IPS-NIHi7 (cell line): ENCODE measurements at regions not wholly inside any gene's neighbourhood (a gene's known extent, or its start where the extent isn't known, plus 50 kb on each side); places are given as distances from the start of the nearest gene placed in this dataset.
A peak's percentile ranks its signal among the peaks of the same experiment; 100 is the strongest.

Source experiments
- DNase-seq: peaks from one replicate; pipeline ENCODE4 v3.0.0; 2012; ENCODE audit warnings: mixed read lengths; ENCODE audit errors: extremely low spot score

DNA sequence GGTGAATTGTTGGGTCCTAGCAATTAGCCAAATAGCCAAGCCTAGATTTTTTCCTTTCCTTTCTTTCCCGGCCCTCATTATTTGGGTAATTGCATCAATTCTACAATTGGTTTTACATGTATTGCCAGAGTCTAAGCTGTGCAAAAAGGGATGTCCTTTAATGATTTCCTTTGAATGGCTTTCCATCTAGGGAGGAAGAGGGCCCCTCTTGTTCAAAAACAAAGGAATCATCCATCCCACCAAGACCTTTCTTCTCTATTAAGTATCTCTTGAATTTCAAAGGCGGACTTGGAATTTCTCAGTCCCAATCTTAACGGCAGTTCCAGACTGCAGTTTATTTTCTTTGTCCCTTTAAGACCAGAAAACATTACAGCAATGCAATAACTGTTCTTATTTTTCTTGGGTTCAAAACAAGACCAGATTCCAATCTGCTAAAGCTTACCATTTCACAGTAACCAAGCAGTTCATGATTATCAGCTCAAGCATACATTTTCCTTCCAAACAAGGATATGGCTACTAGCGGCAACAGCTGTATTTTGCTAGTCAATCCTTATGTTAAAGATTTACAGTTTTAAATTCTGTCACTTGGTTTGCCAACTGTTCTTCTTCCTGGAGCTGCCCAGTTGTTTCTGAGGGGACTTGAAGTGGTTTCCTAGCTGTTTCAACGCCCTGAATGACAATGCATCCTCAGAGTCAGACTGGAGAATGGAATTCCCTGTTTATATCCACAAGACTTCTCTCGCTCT, 91.4 kb upstream of the LRIG1 start:
- no peak for DNase-seq

DNA sequence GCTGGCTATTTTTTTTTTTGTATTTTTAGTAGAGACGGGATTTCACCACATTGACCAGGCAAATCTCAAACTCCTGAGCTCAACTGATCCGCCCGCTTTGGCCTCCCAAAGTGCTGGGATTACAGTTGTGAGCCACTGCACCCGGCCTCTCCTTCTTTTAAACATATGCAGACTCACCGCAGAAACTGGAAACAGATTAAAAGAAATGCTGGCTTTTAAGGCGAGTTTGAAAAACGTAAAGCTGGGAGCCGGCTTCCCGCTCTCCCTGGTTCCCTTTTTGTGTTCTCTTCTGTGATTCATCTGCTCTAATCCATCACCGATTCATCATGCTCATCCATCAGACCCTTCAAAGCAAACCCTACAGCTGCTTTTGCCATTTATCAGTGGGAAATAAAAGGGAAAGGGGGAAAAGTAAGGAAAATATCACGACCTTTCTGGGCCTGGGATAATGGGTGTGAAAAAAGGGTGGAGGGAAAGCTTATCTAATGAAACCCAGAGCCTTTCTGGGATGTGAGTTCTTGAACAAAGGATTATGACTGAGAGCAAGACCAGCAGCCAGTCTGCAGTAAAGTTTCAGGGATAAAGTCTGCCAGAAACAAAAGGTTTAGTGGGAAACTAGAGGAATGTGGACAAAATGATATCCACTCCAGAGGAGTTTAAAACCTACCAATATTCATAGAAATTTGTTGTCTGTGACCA, 92.3 kb upstream of the LRIG1 start:
- no peak for DNase-seq

DNA sequence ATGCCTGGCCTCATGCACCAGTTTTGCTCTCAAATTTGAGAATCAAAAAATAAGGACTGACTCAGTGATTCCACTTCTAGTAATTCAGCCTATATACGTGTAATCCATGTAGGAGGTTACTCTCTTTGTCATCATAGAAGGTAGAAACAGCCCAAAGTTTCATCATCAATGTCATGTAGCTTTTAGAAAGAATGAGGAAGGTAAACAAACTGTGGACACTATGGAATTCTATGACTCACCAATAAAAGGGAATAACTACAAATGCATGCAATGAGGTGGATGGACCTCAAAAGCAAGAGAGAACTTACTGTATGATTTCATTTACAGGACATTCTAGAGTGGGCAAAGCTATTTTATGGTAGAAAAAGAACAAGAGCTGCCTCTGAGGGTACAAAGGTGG, 93.2 kb upstream of the LRIG1 start:
- DNase-seq: no peak

DNA sequence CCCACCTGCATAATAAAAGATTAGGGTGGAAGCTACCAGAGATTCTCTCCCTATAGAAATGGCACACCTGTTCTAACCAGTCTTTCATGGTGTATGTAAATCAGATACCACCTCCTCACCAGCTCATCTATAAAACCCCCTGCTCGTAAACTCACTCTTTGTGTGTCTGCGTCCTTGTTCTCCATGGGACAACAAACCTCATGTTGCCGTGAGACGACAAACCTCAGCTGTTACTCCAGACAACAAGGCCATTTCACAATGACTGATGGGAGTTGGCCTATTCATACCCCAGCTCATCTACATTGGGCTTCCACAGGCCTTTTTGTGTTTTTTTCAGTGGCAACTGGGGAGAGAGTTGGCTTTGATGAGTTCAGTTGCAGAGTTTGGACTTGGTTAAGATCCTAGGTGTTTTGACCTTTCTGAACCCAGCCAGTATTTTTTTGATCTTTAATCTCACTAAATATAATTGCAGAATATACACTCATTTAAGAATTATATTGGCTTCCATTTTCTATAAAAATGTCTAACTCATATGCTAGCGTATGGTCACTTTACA, 96.6 kb upstream of the LRIG1 start:
- no peak for DNase-seq

DNA sequence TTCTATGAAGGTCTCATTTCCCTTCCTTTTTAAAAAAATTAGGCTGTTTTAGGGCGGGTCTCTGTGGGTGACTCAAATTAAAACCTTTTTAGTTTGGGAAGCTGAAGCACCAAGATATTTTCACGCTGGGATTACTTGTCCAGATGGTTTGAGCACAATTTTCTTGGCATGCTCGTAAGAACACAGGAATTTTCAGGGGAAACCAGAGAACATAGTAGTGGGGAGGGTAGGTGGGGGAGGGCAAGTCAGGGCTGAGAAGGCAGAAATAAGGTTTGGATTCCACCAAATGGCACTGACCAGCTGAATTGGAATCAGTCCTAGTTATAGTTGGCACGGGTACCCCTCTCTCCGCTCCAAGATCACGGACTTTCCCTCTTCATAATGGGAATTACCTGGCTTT, 97.3 kb upstream of the LRIG1 start:
- no peak for DNase-seq

DNA sequence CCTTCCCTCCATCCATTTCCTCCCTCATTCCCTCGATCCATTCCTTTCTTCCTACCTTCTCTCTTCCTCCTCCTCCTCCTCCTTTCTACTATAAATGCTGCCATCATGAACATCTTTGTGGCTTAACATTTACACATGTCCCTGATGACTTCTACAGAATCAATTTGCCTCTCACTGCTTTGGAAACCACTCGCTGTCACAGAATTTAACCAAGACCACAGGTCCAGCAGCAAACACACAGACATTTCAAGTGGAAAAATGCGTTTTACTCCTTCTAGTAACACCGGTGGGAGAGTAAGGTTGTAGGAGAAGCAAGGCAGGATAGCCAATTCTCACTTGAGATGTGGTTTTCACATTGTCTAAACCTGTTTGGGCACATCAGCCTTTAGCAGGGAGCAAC, 101.4 kb upstream of the LRIG1 start:
- no peak for DNase-seq

DNA sequence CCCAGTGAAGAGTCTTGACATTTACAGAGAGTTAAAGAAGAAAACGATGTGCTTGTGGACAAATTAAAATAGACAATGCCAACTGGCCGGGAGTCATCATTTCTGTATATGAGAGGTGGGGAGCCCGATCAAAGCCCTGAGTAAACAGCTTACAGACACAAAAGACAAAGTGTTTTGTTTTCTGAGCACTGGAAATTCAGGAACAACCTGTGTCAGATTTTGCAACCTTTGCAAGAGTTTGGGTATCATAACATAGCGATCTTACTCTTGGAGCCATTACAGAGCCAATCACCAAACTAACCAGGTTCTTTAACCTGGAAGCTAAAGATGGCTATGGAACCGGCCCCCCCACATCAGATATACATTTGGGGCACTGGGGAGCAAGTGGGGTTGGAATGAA, 101.9 kb upstream of the LRIG1 start:
- no peak for DNase-seq

DNA sequence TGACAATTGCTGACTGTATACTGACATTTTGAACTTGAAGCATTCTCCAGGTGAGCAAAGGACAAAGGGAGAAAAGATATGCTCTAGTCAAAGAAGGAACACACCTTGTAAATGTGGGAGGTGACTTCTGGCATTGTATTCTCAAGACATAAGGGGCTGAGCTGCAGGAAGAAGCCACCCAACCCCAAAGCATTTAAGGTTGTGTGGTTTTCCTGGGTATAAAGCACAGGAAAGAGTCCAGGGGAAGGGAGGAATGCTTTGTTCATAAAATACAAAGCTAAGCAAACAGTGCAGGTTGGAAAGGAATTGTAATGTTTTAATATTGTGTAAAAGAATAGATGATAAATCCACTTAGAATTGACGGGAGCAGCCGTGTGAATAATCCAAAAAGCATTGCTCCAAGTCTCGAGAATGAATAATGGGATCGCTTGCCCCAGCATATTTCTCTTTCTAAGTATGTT, 102.4 kb upstream of the LRIG1 start:
- no peak for DNase-seq

DNA sequence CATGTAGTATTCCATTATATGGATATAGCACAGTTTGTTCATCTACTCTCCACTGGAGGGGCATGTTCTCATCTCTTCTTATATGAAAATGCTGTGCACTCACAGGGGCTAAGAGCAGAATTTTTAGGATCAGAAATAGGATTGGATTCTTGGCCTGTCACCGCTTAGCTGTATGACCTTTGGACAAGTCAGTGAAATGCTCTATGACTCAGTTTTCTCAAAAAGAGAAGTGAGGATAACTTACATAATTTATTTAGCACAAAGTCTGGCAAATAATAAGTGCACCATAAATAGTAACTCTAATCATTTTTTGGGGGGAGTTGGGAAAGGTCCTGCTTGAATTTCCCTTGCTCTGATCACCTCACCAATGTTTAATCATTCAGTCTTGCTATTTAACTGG, 103.7 kb upstream of the LRIG1 start:
- DNase-seq: no peak

DNA sequence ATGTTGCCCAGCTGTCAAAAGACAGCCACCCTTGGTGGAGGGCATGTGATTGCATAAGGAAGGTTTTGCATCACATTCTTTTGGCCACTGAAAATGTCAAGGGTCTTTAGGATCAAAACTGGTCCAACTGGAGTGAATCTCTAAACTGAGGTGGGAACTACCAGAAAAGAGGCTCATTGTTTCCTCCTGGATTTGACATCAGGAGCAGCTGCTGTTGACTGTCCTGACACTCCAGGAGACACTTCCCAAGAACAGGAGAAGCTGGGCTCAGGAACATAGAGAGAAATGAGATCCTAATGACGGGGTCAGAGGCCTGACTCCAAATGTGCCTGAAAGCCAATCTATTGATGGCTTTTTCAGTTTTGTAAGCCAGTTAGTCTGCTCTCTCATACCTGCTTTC, 105.3 kb upstream of the LRIG1 start:
- DNase-seq: no peak

DNA sequence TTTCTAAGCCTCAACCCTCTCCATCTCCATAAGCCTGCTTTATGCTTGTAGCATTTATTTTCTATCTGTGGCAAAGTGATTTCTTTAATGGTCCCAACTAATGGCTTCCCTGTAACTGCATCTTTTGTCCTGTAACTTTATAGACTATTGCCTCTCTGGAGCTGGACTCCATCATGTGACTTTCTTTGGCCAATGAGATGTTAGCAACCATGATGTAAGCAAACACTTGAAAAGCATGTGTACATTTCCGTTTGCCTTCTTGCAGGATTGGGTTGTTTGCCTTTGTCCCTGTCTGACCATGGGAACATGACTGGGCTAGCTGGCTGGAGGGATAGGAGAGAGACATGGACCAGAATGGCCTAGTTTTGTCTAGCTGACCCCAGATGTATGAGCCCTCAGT, 106.0 kb upstream of the LRIG1 start:
- no peak for DNase-seq

DNA sequence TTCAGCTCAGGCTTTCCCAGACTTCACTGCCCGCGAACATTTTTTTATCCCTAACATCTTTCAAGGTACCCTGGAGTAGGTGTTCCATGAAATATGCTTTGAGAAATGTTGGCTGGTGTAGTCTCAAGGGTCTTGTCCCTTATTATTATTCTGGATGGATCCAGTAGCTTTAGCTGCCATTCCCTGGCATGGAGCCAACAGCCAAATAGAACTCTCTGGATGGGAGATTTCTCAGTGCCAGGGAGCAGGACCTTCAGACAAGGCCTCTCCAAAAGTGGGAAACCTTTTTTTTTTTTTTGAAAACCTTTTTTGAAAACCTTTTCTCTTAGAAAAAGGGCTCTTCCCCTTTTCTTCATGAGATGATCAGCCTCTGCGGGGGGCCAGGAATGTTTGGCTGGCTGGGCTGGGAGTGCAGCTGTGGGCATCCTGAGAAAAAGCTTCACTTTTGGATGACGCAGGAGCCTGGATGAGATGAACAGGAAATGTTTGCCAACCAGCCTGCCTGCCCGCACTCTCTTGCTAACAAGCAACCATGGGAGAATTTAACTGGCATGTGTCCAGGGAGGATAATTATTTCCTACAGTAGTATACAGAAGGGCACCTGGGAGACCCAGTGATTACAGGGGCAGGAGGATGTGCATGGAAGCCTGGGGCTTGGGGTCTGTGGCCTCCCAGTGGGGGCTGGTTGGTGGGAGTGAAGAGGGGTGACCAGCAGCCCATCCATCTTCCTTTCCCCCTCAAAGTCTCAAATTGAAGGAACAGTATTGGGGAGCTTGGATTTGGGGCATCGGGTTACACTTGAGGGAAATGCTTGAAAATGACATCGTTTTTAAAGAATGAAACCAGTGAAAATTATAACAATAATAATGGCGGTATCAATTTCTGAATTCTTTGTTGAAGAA, 109.1 kb upstream of the LRIG1 start:
- peak; percentile 47 for DNase-seq

DNA sequence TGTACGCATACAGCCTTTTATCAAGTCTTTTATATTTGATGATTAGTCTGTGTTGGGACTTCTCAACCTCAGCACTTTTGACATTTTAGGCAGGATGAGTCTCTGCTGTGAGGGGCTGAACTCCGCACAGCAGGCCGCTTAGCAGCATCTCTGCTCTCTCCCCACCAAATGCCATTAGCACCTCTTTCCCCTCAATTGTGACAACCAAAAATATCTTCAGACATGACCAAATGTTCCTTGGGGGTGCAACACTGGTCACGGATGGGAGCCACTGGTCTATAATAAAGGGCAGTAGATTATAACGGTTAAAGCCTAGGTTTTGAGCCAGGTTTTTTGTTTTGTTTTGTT, 109.7 kb upstream of the LRIG1 start:
- DNase-seq: no peak

DNA sequence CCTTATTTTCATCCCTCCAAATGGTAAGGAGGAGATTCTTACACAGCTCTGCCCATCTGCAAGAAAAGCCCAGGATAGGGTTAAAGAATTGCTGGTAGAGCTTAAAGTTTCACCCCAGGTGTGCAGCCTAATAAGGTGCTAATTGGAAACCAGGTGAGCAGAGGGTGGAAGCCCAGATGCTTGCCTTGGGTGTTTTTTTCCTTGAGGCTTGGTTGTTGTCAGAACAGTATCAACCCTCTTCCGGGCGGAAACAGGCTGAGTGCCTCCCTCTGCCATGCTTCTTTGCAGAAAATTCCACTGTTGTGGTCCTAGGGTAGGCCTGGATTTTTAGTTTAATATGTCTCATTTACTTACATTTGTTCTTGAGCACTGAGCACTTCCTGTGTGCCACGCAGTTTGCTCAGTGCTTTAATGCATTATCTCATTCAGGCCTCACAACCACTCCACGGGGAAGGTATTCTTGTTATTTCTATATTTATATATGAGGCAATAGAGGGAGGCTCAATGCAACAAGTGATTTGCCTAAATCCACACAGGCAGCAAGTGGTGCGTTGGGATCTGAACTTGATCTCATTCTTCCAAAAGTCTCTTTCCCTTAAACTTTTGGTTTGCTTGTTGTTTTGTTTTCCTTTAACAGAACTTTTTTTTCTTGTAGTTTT, 115.0 kb upstream of the LRIG1 start:
- DNase-seq: peak; percentile 34

DNA sequence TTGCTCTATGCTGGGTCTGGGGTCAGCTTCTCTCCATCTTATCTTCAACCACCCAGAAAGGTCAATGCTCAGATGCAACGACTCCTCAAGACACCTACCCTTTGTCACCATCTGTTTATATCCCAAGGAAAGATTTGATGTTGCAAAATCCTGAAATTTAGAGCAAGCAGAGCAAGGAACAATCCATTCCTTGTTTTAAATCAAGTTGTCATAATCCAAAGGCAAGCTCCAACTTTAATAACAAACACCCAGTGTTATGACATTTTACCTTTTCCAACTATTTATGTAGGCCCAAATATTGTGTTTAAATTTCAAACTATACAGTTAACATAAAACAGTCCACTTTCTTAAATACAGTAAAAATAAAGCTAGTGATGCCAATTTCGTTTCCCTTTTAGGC, 116.5 kb upstream of the LRIG1 start:
- no peak for DNase-seq

DNA sequence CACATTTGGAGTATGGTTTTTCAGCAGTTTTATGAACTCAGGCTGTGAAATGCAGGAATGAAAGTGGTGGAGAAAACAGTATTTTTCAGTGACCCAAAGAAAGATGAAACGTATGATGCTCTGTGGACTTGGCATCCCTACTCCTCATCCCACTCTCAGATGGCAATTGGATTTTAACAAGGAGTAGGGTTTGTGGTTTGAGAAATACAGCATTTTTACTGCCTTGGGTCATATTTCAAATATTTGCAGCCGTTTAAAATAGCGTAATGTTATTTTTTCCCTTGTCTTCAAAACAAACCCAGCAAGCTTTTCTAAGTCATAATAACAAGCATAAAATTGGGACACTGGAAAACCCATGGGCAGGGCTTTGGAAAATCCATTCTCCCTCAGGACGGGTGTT, 117.2 kb upstream of the LRIG1 start:
- no peak for DNase-seq

DNA sequence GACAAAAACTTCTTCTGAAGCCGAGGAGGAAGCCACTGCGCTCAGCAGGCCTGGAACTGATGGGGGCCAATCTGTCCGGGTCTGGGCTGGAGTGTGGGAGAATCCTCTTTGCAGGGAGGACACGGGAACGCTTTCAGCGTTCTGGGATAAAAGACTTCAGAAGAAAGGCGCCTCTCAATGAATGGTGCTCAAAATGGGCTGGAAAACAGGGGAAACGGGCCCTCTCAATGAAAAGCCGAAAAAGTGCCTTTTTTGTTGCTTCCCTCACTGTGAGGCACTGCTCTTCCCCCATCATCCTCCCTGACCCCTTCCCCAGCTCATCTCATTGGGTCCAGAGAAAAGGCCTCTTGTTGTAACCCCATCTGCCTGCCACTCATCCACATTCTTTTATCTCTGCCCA, 119.5 kb upstream of the LRIG1 start:
- DNase-seq: no peak

DNA sequence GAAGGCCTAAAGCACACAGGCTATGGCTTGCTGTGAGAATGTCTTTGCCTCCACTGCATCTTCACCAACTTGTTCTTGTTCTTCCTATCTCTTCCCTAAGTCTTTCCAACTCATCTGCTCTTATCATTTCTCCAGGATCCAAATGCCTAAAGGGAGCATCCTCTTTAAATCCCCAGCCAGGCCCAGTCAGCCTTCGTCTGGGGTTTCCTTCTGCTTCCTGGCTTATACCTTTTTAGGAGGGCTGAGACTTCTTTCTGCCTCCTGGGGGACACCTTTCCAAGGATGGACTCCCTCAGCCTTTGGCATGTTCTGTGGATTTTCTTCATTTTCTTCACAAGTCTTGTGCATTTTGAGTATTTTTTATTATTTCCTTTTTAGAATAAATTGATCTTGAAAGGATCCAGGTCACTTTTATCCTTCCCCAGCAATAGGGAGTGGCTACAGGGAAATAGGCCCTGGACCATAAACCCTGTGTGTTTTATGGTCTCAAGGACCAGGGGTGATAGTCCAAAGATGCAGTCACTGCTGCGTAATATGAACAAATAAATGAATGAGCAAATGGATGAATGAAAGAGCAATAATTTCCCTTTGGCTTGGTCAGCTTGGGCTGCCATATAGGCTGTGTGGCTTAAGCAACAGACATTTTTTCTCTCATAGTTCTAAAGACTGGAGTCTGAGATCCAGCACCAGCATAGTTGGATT, 122.1 kb upstream of the LRIG1 start:
- DNase-seq: no peak

DNA sequence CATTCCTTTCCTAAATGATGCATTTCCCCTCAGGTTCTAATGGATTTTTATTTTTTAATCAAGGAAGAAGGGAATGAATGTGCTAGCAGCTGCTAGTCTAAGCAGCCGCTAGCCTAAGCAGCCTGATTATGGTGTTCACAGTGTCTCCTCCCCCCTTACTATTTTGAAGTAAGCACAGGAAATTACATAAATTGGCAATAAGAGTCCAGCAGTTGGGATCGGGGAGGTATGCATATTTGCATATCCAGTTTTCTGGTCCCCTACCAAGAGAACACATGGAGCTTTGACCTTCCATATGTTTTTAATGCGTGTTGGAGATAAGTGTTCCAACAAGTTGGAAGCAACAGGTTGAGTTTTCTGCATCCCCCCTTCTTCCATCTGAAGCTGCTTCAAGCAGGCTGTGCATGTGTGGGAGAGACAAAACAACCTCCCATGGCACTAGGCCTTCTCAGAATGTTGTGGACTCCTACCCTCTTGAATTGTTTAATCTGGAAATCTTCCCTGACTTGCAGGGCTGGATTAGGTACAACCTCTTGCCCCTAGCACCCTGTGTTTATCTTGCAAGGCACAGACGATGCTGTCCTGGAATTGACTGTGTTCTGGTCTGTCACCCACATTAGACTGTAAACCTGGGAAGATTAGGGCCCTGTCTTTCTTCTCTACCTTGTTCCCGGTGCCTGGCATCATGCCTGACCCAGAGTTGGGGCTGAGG, 124.8 kb upstream of the LRIG1 start:
- no peak for DNase-seq

DNA sequence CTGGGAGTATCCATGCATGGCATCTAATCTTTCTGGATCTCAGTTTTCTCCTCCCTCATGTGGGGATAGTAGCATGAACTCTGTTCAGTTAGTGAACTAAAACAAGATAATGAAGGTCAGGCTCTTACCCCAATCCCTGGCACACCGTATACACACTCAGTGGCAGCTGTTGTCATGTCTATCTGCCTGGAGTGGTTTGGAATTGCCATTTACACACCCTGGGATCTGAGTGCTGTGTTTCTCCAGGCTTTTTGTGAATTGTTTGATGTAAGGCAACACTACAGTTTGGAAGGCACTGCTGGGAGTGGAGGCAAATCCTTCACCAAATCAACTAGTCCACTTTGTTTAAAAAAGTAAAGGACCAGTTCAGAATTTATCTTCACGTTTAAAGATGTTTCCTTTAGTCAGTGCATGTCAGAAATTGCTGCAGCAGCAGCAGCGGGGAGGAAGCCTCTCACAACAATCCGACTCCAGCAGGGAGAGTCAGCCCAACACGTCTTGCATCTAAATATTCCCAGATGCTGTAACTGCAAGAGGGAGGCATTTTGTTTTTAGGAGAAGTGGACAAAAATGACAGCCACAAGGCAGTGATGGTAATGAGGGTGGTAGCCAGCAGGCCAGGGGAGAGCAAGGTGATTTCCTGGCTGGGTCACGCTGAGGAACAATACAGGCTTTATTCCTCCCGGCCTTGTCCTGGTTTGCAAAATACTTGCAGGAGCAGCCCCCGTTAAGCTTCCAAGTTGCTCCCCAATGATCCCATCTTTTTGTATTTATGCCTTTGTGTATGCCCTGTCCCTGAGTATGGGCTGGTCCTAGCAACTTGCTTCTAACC, 128.5 kb upstream of the LRIG1 start:
- DNase-seq: no peak
